ENCODE measurements at regions not wholly inside any gene's neighbourhood (a gene's known extent, or its start where the extent isn't known, plus 50 kb on each side); places are given as distances from the start of the nearest gene placed in this dataset.

DNA sequence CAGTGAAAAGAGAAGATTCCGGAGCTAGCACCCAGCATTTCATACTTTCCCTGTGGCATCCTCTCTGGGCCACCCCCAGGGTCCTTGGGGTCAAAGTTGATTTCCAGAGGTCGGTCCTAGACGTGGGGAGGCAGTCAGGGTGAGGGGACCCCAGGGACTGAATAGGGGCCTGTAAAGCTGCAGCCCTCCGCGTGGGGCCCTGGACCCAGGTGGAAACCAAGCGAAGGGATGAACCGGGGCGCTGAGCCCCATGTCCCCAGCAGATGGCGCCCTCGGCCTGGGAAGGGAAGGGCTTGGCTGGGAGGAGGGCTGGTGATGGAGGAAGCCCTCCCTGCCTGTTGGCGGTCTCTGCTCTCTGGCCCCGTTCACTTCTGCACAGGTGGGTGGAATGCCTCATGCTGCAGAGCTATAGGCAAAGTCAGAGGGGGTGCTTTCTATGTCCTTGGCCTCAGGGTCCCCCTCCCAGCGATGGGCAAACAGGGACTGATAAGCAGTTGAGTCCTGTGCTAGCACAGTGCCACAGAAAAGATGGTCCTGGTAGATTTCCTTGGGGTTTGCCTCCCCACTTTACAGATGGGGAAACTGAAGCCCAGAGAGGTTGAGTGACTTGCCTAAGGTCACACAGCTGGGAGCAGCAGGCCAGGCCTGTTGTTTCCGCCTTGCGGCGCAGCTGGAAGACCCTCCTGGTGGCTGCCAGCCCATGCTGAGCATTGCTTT is 163.4 kb upstream of the CIBAR2 start:
- no peaks in the 10 kb centered on the region for H3K4me1 Mint-ChIP-seq (ENCODE audit: low read depth)
- H3K4me3 Mint-ChIP-seq (ENCODE audit: unreplicated experiment) = no peak overlapping the region
- peaks cover 3% of the 10 kb centered on the region for H3K27me3 Mint-ChIP-seq (ENCODE audit: low read depth)
- no peak for DNase-seq (ENCODE audit: low spot score)
- TF ChIP-seq, protein P1, sequence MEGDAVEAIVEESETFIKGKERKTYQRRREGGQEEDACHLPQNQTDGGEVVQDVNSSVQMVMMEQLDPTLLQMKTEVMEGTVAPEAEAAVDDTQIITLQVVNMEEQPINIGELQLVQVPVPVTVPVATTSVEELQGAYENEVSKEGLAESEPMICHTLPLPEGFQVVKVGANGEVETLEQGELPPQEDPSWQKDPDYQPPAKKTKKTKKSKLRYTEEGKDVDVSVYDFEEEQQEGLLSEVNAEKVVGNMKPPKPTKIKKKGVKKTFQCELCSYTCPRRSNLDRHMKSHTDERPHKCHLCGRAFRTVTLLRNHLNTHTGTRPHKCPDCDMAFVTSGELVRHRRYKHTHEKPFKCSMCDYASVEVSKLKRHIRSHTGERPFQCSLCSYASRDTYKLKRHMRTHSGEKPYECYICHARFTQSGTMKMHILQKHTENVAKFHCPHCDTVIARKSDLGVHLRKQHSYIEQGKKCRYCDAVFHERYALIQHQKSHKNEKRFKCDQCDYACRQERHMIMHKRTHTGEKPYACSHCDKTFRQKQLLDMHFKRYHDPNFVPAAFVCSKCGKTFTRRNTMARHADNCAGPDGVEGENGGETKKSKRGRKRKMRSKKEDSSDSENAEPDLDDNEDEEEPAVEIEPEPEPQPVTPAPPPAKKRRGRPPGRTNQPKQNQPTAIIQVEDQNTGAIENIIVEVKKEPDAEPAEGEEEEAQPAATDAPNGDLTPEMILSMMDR (IDR thresholded peaks at IDR 0.05) = peak; percentile 94
- H3K27ac Mint-ChIP-seq (ENCODE audit: unreplicated experiment) = no peak overlapping the region
- no peaks in the 10 kb centered on the region for H3K36me3 Mint-ChIP-seq (ENCODE audit: low read depth)
- no peaks in the 10 kb centered on the region for H3K9me3 Mint-ChIP-seq (ENCODE audit: low read depth)

DNA sequence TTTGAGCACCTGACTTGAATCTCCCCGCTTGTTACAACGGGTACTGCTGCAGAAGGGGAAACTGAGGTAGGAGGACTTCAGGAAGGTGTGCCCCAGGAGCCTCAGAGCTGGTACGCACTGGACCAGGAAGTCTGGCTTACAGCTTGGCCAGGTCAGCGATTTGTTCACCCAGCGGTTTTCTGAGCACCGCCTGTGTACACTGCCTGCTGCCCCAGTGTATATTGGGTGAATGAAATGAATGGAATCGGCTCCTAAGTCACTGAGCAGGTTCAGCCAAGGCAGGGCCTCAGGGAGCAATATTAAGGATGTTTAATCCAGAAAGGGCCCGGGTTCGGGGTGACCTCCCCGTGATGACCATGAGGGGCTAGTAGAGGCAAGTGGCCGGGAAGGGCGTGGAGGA is 164.0 kb upstream of the CIBAR2 start:
- Mint-ChIP-seq H3K27me3 (ENCODE audit: low read depth) (peaks cover 3% of the 10 kb centered on the region), H3K27ac (ENCODE audit: unreplicated experiment) (no peak overlapping the region), H3K4me3 (ENCODE audit: unreplicated experiment) (no peak overlapping the region), H3K9me3 (ENCODE audit: low read depth) (no peaks in the 10 kb centered on the region), H3K4me1 (ENCODE audit: low read depth) (no peaks in the 10 kb centered on the region), H3K36me3 (ENCODE audit: low read depth) (no peaks in the 10 kb centered on the region)
- TF ChIP-seq, protein P1 (IDR thresholded peaks at IDR 0.05) = no peak
- DNase-seq (ENCODE audit: low spot score) = no peak

DNA sequence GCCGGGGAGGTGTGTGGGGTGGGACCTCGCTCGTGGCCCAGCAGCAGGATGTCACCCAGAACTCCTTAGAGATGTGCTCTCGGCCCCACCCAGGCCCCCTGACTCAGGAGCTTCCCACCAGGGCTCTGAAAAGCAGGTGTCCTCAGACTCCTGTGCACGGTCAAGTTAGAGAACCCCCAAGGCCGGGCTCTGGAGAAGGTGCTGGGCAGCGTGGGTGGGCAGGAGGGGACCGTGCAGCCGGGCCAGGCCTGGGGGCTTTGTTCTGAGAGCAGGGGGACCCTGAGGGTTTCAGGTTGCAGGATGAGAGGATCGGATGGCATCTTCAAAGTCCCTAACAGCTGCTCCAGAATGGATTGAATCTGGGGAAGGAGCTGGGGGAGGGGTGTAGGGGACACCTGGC is 164.4 kb upstream of the CIBAR2 start:
- no peaks in the 10 kb centered on the region for H3K4me1 Mint-ChIP-seq (ENCODE audit: low read depth)
- TF ChIP-seq, protein P1 (IDR thresholded peaks at IDR 0.05) = no peak
- no peak overlapping the region for H3K4me3 Mint-ChIP-seq (ENCODE audit: unreplicated experiment)
- no peaks in the 10 kb centered on the region for H3K36me3 Mint-ChIP-seq (ENCODE audit: low read depth)
- peaks cover 3% of the 10 kb centered on the region for H3K27me3 Mint-ChIP-seq (ENCODE audit: low read depth)
- no peaks in the 10 kb centered on the region for H3K9me3 Mint-ChIP-seq (ENCODE audit: low read depth)
- H3K27ac Mint-ChIP-seq (ENCODE audit: unreplicated experiment) = no peak overlapping the region
- no peak for DNase-seq (ENCODE audit: low spot score)

DNA sequence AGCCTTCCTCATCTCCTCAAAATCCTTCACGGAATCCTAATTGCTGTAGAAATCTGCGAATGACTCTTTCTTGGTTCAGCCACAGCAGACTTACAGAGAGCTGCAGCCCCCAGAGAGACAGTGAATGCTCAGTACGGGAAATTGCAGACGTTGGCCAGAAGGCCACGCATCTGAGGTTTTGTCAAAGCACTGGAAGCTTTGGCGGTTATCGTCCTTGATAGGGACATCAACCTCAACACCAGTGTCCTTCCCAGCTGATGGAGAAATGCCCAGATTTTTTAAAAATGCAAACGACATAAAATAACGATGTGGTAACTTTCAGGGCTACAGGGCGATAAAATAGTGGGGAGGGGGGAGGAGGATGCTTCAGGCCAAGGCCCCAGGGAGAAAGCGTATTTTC is 166.6 kb upstream of the CIBAR2 start:
- TF ChIP-seq, protein P1 (IDR thresholded peaks at IDR 0.05) = no peak
- Mint-ChIP-seq H3K27ac (ENCODE audit: unreplicated experiment) (no peak overlapping the region), H3K4me1 (ENCODE audit: low read depth) (no peaks in the 10 kb centered on the region), H3K9me3 (ENCODE audit: low read depth) (no peaks in the 10 kb centered on the region), H3K4me3 (ENCODE audit: unreplicated experiment) (no peak overlapping the region), H3K27me3 (ENCODE audit: low read depth) (peaks cover 4% of the 10 kb centered on the region), H3K36me3 (ENCODE audit: low read depth) (peaks cover 2% of the 10 kb centered on the region)
- no peak for DNase-seq (ENCODE audit: low spot score)

DNA sequence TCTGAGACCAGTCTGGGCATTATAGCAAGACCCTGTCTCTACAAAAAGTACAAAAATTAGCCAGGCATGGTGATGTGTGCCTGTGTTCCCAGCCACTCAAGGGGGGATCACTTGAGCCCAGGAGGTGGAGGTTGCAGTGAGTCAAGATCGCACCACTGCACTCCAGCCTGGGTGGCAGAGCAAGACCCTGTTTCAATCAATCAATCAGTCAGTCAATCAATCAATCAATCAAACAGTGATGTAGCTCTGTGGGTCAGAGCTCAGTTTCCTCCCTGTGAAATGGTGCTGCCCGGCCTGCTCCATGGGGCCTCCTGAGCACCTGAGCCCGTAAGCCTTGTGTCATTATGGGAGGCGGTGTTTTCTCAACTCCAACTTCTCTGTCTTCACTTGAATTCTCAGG is 167.1 kb upstream of the CIBAR2 start:
- Mint-ChIP-seq H3K9me3 (ENCODE audit: low read depth) (no peaks in the 10 kb centered on the region), H3K27ac (ENCODE audit: unreplicated experiment) (peak overlapping the region; percentile 59)

More for the DNA sequence above, 167.1 kb upstream of the CIBAR2 start:
- Mint-ChIP-seq H3K36me3 (ENCODE audit: low read depth) (peaks cover 2% of the 10 kb centered on the region), H3K27me3 (ENCODE audit: low read depth) (peaks cover 6% of the 10 kb centered on the region), H3K4me1 (ENCODE audit: low read depth) (no peaks in the 10 kb centered on the region), H3K4me3 (ENCODE audit: unreplicated experiment) (no peak overlapping the region)
- no peak for DNase-seq (ENCODE audit: low spot score)
- TF ChIP-seq, protein P1 (IDR thresholded peaks at IDR 0.05) = no peak

Data from chondrocyte (in vitro differentiated cells).